HG03103 (cell line): ENCODE measurements at regions not wholly inside any gene's neighbourhood (a gene's known extent, or its start where the extent isn't known, plus 50 kb on each side); places are given as distances from the start of the nearest gene placed in this dataset.
"Not testable (repeated sequence)": the region's sequence is repeated elsewhere in the genome, so short reads cannot be mapped to it uniquely, and the experiment has no call there.

Experiments
- ATAC-seq: cut with Tn5 transposase; IDR thresholded peaks from one replicate; pipeline ENCODE4 v1.9.1; 2021; ENCODE audit warnings: low read depth; ENCODE audit not compliant: unreplicated experiment

GRCh38 chr2:226184940-226185615 is 614.5 kb downstream of the IRS1 start:
- no peak for ATAC-seq

GRCh38 chr2:226184540-226184939 is 615.1 kb downstream of the IRS1 start:
- no peak for ATAC-seq

GRCh38 chr2:226183550-226183949 is 616.1 kb downstream of the IRS1 start:
- ATAC-seq = no peak

GRCh38 chr2:226183033-226183432 is 616.6 kb downstream of the IRS1 start:
- ATAC-seq = no peak

GRCh38 chr2:226181909-226182308 is 617.7 kb downstream of the IRS1 start:
- ATAC-seq = no peak

- no peak for ATAC-seq
These were observed 619.2 kb downstream of the IRS1 start for GRCh38 chr2:226180281-226180884.

- ATAC-seq = no peak
These were observed 620.6 kb downstream of the IRS1 start for GRCh38 chr2:226179010-226179409.

- ATAC-seq = no peak
These were observed 623.2 kb downstream of the IRS1 start for GRCh38 chr2:226176283-226176984.

GRCh38 chr2:226174390-226174789 is 625.2 kb downstream of the IRS1 start:
- no peak for ATAC-seq

- ATAC-seq = no peak
These were observed 626.7 kb downstream of the IRS1 start for GRCh38 chr2:226172939-226173338.

- ATAC-seq = no peak
These were observed 627.3 kb downstream of the IRS1 start for GRCh38 chr2:226172309-226172708.

GRCh38 chr2:226169751-226170581 is 629.7 kb downstream of the IRS1 start:
- ATAC-seq = no peak

GRCh38 chr2:226168496-226169160 is 631.0 kb downstream of the IRS1 start:
- no peak for ATAC-seq

- ATAC-seq = no peak
These were observed 635.1 kb downstream of the IRS1 start for GRCh38 chr2:226164512-226164911.

- not testable (repeated sequence) for ATAC-seq
These were observed 639.0 kb downstream of the IRS1 start for GRCh38 chr2:226160617-226161016.

GRCh38 chr2:226159875-226160479 is 639.6 kb downstream of the IRS1 start:
- ATAC-seq = no peak

GRCh38 chr2:226158940-226159339 is 640.7 kb downstream of the IRS1 start:
- ATAC-seq = no peak

- no peak for ATAC-seq
These were observed 641.4 kb downstream of the IRS1 start for GRCh38 chr2:226158229-226158628.

- no peak for ATAC-seq
These were observed 644.3 kb downstream of the IRS1 start for GRCh38 chr2:226155093-226155875.
